Kidney (tissue), 13 donors: ENCODE measurements at regions not wholly inside any gene's neighbourhood (a gene's known extent, or its start where the extent isn't known, plus 50 kb on each side); places are given as distances from the start of the nearest gene placed in this dataset.

Source experiments
- DNase-seq, 5 donors: peaks; one replicate each; pipeline ENCODE4 v3.0.0-alpha.2; 2013 to 2020
- FAIRE-seq: peaks from 2 replicates; lab custom pipeline; 2012; peaks lifted over from hg19 to GRCh38; lab: Jason Lieb, UNC
- H3K27ac ChIP-seq, 2 donors: one replicate each; pipeline ENCODE4 v1.7.0; 2013; ENCODE audit warnings: low read depth in 2 of 2, low read length in 2 of 2, inconsistent platforms in 1 of 2
- H3K27me3 ChIP-seq: one replicate; pipeline ENCODE4 v1.7.1; 2013; ENCODE audit warnings: low read length, inconsistent platforms; ENCODE audit not compliant: control insufficient read depth, insufficient read depth
- H3K36me3 ChIP-seq, 3 donors: one replicate each; pipeline versions ENCODE4 v1.7.0 to v1.7.1; 2013; ENCODE audit warnings: low read length in 3 of 3, control low read depth in 1 of 3, inconsistent platforms in 1 of 3; ENCODE audit not compliant: insufficient read depth in 3 of 3, control insufficient read depth in 2 of 3
- H3K4me1 ChIP-seq, 3 donors: one replicate each; pipeline versions ENCODE4 v1.7.0 to v1.7.1; 2013; ENCODE audit warnings: low read length in 3 of 3, inconsistent platforms in 1 of 3, low read depth in 1 of 3; ENCODE audit not compliant: control insufficient read depth in 2 of 3, insufficient read depth in 2 of 3
- H3K4me3 ChIP-seq, 3 donors: one replicate each; pipeline versions ENCODE4 v1.7.0 to v1.8.1; 2013; ENCODE audit warnings: low read length in 3 of 3, control low read depth in 1 of 3, inconsistent platforms in 1 of 3
- H3K9ac ChIP-seq, 3 donors: one replicate each; pipeline versions ENCODE4 v1.7.0 to v1.7.1; 2013; ENCODE audit warnings: low read length in 3 of 3, control low read depth in 1 of 3, inconsistent platforms in 1 of 3
- H3K9me3 ChIP-seq, 3 donors: one replicate each; pipeline versions ENCODE4 v1.7.0 to v1.7.1; 2013; ENCODE audit warnings: low read length in 3 of 3, control low read depth in 1 of 3, inconsistent platforms in 1 of 3; ENCODE audit not compliant: control insufficient read depth in 2 of 3, insufficient read depth in 1 of 3
- intact Hi-C: fragments of 100-400 bp; cut with DNase I; formaldehyde crosslinking; loops from one replicate; pipeline ENCODE4 v1.11.1; 2022
- TF ChIP-seq, protein P1 (sequence below): IDR thresholded peaks from 3 replicates; pipeline ENCODE4 v1.5.1; 2012; ENCODE audit warnings: mild to moderate bottlenecking, moderate library complexity, borderline replicate concordance; ENCODE audit not compliant: insufficient read depth; ENCODE audit errors: extremely low read depth
- donor health status: control.
- donor health status: control.
- donor health status: control.
- donor health status: control.
- donor health status: control.
- donor health status: DM: yes; HTN: yes; CAD: no.
- donor health status: Normal renal cell carcinoma (clear cell type).

DNA sequence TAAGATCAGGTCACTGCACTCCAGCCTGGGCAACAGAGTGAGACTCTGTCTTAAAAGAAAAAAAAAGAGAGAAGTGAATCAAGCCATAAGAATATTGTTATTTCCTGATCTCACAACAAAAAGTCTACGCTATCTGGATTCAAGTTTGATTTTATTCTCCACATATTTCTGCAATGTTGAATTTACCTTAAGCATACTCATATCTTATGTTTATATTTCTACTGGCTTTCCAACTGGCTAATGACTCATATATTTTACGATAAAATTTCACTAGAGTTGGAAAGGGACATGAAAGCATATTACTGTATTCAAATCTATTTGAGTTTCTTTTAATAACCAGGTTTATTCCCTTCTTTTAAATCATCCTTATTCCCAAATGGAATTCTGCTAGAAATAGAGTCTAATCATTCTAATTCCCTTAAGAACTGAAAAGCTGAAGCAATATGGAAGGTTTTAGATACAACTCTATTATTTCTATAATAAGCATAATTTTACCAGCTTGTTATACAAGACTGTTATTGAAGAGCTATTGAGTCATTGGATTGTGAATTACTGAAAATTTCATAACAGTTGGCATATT, 276.9 kb upstream of the HS3ST5 start:
- intact Hi-C loops, result no loop called here
- DNase-seq, result no peak
- Histone ChIP-seq H3K4me1 (no peaks in the 10 kb centered on the region), H3K27me3 (no peaks in the 10 kb centered on the region), H3K36me3 (no peaks in the 10 kb centered on the region), H3K4me3 (no peak overlapping the region), H3K9me3 (no peaks in the 10 kb centered on the region), H3K9ac (no peak overlapping the region), H3K27ac (no peak overlapping the region)
- FAIRE-seq, result no peak
- TF ChIP-seq, protein P1, sequence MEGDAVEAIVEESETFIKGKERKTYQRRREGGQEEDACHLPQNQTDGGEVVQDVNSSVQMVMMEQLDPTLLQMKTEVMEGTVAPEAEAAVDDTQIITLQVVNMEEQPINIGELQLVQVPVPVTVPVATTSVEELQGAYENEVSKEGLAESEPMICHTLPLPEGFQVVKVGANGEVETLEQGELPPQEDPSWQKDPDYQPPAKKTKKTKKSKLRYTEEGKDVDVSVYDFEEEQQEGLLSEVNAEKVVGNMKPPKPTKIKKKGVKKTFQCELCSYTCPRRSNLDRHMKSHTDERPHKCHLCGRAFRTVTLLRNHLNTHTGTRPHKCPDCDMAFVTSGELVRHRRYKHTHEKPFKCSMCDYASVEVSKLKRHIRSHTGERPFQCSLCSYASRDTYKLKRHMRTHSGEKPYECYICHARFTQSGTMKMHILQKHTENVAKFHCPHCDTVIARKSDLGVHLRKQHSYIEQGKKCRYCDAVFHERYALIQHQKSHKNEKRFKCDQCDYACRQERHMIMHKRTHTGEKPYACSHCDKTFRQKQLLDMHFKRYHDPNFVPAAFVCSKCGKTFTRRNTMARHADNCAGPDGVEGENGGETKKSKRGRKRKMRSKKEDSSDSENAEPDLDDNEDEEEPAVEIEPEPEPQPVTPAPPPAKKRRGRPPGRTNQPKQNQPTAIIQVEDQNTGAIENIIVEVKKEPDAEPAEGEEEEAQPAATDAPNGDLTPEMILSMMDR, result no peak

DNA sequence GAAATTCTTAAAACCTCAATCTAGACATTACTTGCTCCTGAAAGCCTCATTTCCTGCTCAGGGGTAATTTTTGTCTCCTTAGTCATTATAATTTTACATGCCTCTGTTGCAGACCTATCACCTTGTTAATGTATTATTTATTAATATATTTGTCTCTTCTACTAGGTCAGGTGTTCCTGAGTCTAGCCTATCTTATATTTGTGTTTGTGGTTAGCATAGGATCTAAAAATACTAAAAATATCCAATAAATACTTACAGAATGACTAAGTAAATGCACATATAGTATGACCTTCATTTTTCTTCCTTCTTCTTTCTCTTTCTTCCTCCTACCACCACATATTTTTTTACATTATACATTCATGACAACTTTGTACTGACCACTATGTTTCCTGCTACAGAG, 268.9 kb upstream of the HS3ST5 start:
- no peaks in the 10 kb centered on the region for H3K27me3 ChIP-seq
- DNase-seq, result no peak
- TF ChIP-seq, protein P1, result no peak
- no peak overlapping the region for H3K27ac ChIP-seq
- H3K4me3 ChIP-seq, result no peak overlapping the region
- no peaks in the 10 kb centered on the region for H3K9me3 ChIP-seq
- no peak overlapping the region for H3K9ac ChIP-seq
- no peaks in the 10 kb centered on the region for H3K36me3 ChIP-seq
- no peaks in the 10 kb centered on the region for H3K4me1 ChIP-seq
- FAIRE-seq, result no peak
- intact Hi-C loops, result no loop called here

DNA sequence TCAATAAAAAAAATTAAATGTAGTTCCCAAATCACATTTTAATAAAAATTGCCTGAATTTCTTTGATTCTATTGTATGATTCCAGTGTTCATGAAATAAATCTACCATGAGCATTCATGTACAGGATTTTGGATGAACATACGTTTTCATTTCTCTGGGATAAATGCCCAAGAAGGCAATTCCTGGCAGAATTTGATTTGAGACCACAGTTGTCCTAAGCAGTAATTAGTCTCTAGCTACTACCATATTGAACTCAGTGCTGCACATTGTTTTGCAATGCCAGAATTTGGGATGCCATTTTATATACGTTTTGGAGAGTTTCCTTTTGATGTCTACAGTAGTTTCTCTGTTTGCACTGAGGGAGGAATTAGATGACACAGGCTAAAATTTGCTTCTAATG, 265.3 kb upstream of the HS3ST5 start:
- TF ChIP-seq, protein P1, result no peak
- no peak overlapping the region for H3K9ac ChIP-seq
- H3K27ac ChIP-seq, result no peak overlapping the region
- no peaks in the 10 kb centered on the region for H3K4me1 ChIP-seq
- FAIRE-seq (no peak), DNase-seq (no peak)
- H3K36me3 ChIP-seq, result no peaks in the 10 kb centered on the region
- no peaks in the 10 kb centered on the region for H3K27me3 ChIP-seq
- H3K4me3 ChIP-seq, result no peak overlapping the region
- intact Hi-C loops, result no loop called here
- H3K9me3 ChIP-seq, result no peaks in the 10 kb centered on the region

DNA sequence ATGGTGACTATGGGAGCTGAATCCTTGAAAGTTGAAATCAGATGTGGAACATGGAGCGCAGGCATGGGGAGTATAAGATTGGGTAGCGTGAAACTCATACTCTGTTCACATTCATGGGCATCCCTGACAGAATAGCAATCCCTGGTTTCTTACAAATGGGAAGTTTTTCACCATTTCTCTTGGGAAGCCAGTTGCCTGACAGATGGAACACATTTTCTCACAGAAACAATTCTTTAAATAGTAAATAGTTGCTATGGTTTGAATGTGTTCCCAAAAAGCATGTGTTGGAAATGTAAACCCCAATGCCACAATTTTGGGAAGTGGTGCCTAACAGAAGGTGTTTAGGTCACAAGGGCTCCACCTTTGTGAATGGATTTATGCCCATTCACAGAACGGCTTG, 262.8 kb upstream of the HS3ST5 start:
- no peaks in the 10 kb centered on the region for H3K27me3 ChIP-seq
- TF ChIP-seq, protein P1, result no peak
- intact Hi-C loops, result no loop called here
- no peak overlapping the region for H3K9ac ChIP-seq
- H3K27ac ChIP-seq, result no peak overlapping the region
- no peak overlapping the region for H3K4me3 ChIP-seq
- no peaks in the 10 kb centered on the region for H3K9me3 ChIP-seq
- FAIRE-seq (no peak), DNase-seq (no peak)
- no peaks in the 10 kb centered on the region for H3K36me3 ChIP-seq
- H3K4me1 ChIP-seq, result no peaks in the 10 kb centered on the region
